A673 (cell line): ENCODE measurements at regions not wholly inside any gene's neighbourhood (a gene's known extent, or its start where the extent isn't known, plus 50 kb on each side); places are given as distances from the start of the nearest gene placed in this dataset.

Experiments used
- BruUV-seq: library from RNA; stranded (reverse); fragments of 400-500 nt; replicated peaks from 2 replicates; lab custom pipeline; 2021; lab: Mats Ljungman, UMichigan
- CTCF ChIA-PET: fragments of 300-600 bp; sonication (Branson Sonifier 250); formaldehyde crosslinking; loops from one replicate; lab custom pipeline; 2022; ENCODE audit warnings: antibody characterized with exemption; lab: Charles Lee
- POLR2A ChIA-PET: fragments of 300-600 bp; sonication (Branson Sonifier 250); formaldehyde crosslinking; loops from one replicate; lab custom pipeline; 2022; ENCODE audit warnings: antibody characterized with exemption; ENCODE audit not compliant: low non-redundant PET; lab: Charles Lee
- DNase-seq: peaks from one replicate; pipeline ENCODE4 v3.0.0-alpha.2; 2015; ENCODE audit warnings: low spot score
- H3K27ac ChIP-seq: fragments of 200-600 bp; sonication (generic); 2 replicates; pipeline ENCODE4 v1.5.1; 2016; ENCODE audit warnings: mixed run types, low read depth, mild to moderate bottlenecking, mixed read lengths, antibody characterized with exemption, low read length; ENCODE audit not compliant: poor library complexity, severe bottlenecking
- H3K27me3 ChIP-seq: fragments of 200-600 bp; sonication (generic); replicated peaks from 2 replicates; pipeline ENCODE4 v1.6.1; 2017; ENCODE audit warnings: mixed run types, low read depth, mild to moderate bottlenecking, mixed read lengths, antibody characterized with exemption, low read length; ENCODE audit not compliant: insufficient read depth, poor library complexity
- H3K36me3 ChIP-seq: fragments of 200-600 bp; sonication (generic); 2 replicates; pipeline ENCODE4 v1.6.1; 2016; ENCODE audit warnings: mixed run types, mild to moderate bottlenecking, mixed read lengths, antibody characterized with exemption, low read length; ENCODE audit not compliant: insufficient read depth, poor library complexity, severe bottlenecking
- H3K4me1 ChIP-seq: fragments of 200-600 bp; sonication (generic); 2 replicates; pipeline ENCODE4 v1.6.1; 2017; ENCODE audit warnings: mixed run types, mild to moderate bottlenecking, mixed read lengths, antibody characterized with exemption, low read length; ENCODE audit not compliant: insufficient read depth, poor library complexity, severe bottlenecking
- H3K4me3 ChIP-seq: fragments of 200-600 bp; sonication (generic); 2 replicates; pipeline ENCODE4 v1.5.1; 2016; ENCODE audit warnings: low read depth, mixed run types, mild to moderate bottlenecking, mixed read lengths, low read length; ENCODE audit not compliant: poor library complexity, severe bottlenecking
- H3K9me3 ChIP-seq: fragments of 200-600 bp; sonication (generic); 2 replicates; pipeline ENCODE4 v1.6.1; 2016; ENCODE audit warnings: mixed run types, low read depth, mild to moderate bottlenecking, mixed read lengths, antibody characterized with exemption, low read length; ENCODE audit not compliant: poor library complexity, severe bottlenecking
- CTCF ChIP-seq: fragments of 300-800, 200-600 bp; sonication (generic); conservative IDR thresholded peaks from 2 replicates; pipeline ENCODE4 v1.5.1; 2017; ENCODE audit warnings: low read depth, mild to moderate bottlenecking, antibody characterized with exemption, low read length, moderate library complexity, mixed read lengths
- EZH2 ChIP-seq: fragments of 200-600 bp; sonication (generic); IDR thresholded peaks from 2 replicates; pipeline ENCODE4 v1.6.1; 2017; ENCODE audit warnings: borderline replicate concordance, low read depth, mild to moderate bottlenecking, mixed read lengths, antibody characterized with exemption, low read length; ENCODE audit not compliant: poor library complexity, severe bottlenecking
- intact Hi-C: fragments of 100-400 bp; cut with micrococcal nuclease; formaldehyde crosslinking; loops from one replicate; pipeline ENCODE4 v1.10.0; 2022; ENCODE audit not compliant: unreplicated experiment

DNA sequence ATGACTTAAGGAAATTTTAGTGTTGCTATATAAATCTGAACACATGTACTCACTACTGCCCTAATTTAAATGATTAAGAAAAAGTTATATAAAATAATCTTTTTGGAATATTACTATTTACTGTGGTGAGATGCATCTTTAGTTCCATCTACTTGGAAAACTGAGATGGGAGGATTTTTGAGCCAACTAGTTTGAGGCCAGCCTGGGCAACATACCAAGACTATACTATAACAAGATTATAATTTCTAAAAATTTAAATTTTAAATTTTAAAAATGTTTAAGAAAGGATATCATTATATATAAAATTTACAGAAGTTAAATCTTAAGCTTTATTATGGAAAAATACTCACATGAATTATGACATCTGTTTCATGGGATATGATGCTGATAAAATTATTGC is 530.8 kb upstream of the IGFBP3 start:
- H3K36me3 ChIP-seq, result no peaks in the 10 kb centered on the region
- POLR2A ChIA-PET, result no interaction called here
- CTCF ChIA-PET, result no interaction called here
- intact Hi-C loops, result no loop called here
- TF ChIP-seq CTCF, result no peak
- no peak for TF ChIP-seq EZH2
- H3K4me3 ChIP-seq, result no peak overlapping the region
- DNase-seq, result no peak
- no peaks in the 10 kb centered on the region for H3K27me3 ChIP-seq
- BruUV-seq, result no TSS peak
- no peak overlapping the region for H3K27ac ChIP-seq
- H3K4me1 ChIP-seq, result no peaks in the 10 kb centered on the region
- H3K9me3 ChIP-seq, result peaks cover 9% of the 10 kb centered on the region

DNA sequence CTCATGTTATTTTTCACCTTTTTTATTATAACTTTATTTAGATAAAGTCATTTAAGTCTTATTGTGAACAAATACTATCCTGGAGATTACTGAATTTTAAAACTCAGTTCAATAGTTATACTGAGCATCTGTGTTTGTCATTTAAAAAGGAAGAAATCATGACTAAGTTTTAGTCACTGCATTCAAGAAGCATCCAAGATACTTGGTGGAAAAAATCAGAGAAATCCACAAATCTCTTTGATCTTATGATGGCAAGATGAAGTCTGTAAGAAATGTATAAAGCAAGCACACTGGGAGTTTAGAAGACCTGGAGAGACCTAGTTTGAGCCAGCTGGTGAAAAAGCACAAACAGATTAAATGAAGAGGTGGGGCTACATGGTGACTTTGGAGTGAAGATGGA is 529.8 kb upstream of the IGFBP3 start:
- TF ChIP-seq EZH2, result no peak
- no peak for TF ChIP-seq CTCF
- BruUV-seq, result no TSS peak

GRCh38 chr7:46450425-46450824 is 529.4 kb upstream of the IGFBP3 start:
- ChIA-PET CTCF (no interaction called here), POLR2A (no interaction called here)
- TF ChIP-seq EZH2 (no peak), CTCF (no peak)
- H3K36me3 ChIP-seq, result no peaks in the 10 kb centered on the region
- no TSS peak for BruUV-seq
- H3K4me1 ChIP-seq, result no peaks in the 10 kb centered on the region
- intact Hi-C loops, result no loop called here
- no peak for DNase-seq
- H3K9me3 ChIP-seq, result peaks cover 9% of the 10 kb centered on the region
- H3K27ac ChIP-seq, result no peak overlapping the region
- no peak overlapping the region for H3K4me3 ChIP-seq
- H3K27me3 ChIP-seq, result no peaks in the 10 kb centered on the region

More for the DNA sequence above, 529.8 kb upstream of the IGFBP3 start:
- CTCF ChIA-PET, result no interaction called here
- Histone ChIP-seq H3K27ac (no peak overlapping the region), H3K9me3 (peaks cover 9% of the 10 kb centered on the region), H3K4me3 (no peak overlapping the region), H3K4me1 (no peaks in the 10 kb centered on the region), H3K27me3 (no peaks in the 10 kb centered on the region), H3K36me3 (no peaks in the 10 kb centered on the region)
- POLR2A ChIA-PET, result no interaction called here
- no peak for DNase-seq
- intact Hi-C loops, result no loop called here
